ENCODE measurements at regions not wholly inside any gene's neighbourhood (a gene's known extent, or its start where the extent isn't known, plus 50 kb on each side); places are given as distances from the start of the nearest gene placed in this dataset.

- intact Hi-C loops (cut with DNase I): no loop called here
- 78 to 86% (median 82%) methylated on average over 4 of the region's 4 CpGs for WGBS, 4 donors
Observed at GRCh38 chr2:40038646-40039045, 259.6 kb upstream of the THUMPD2 start.

DNA sequence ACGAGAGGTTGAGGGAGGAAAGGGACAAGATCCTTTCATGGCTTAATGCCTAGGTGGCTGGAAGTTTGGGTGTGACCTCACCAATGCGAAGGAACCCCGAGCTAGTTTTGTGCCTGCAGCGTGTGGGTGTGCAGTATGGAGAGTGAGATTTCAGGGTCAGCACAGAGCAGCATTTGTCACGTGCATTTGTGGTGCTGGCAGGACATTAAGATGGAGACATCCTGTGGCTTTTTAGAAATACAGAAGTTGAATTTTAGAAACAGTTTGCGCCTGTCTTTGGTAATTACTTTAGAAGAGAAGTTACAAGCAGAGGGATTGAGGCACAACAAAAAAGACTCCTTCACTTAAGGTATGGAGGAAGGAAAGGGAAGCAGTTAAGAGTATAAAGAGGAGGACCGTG, 258.2 kb upstream of the THUMPD2 start:
- Histone ChIP-seq H3K4me3 (no peak overlapping the region), H3K27ac (no peak overlapping the region), H3K9me3 (peaks cover 0 to 25% (median 7%) of the 10 kb centered on the region in 12 donors), H3K36me3 (no peaks in the 10 kb centered on the region), H3K4me1 (peaks cover 0 to 40% (median 0%) of the 10 kb centered on the region in 12 donors), H3K27me3 (no peaks in the 10 kb centered on the region)
- TF ChIP-seq POLR2A (IDR thresholded peaks at IDR 0.05): no peak
- TF ChIP-seq, protein P1, sequence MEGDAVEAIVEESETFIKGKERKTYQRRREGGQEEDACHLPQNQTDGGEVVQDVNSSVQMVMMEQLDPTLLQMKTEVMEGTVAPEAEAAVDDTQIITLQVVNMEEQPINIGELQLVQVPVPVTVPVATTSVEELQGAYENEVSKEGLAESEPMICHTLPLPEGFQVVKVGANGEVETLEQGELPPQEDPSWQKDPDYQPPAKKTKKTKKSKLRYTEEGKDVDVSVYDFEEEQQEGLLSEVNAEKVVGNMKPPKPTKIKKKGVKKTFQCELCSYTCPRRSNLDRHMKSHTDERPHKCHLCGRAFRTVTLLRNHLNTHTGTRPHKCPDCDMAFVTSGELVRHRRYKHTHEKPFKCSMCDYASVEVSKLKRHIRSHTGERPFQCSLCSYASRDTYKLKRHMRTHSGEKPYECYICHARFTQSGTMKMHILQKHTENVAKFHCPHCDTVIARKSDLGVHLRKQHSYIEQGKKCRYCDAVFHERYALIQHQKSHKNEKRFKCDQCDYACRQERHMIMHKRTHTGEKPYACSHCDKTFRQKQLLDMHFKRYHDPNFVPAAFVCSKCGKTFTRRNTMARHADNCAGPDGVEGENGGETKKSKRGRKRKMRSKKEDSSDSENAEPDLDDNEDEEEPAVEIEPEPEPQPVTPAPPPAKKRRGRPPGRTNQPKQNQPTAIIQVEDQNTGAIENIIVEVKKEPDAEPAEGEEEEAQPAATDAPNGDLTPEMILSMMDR (IDR thresholded peaks at IDR 0.05): no peak
- intact Hi-C loops (cut with DNase I): no loop called here
- 55 to 72% (median 66%) methylated on average over 7 of the region's 7 CpGs for WGBS, 4 donors
- ATAC-seq: peak in 2 of 4 donors; percentile 26 to 65
- peak in 1 of 5 donors; percentile 30 for DNase-seq

More at GRCh38 chr2:40038646-40039045, 259.6 kb upstream of the THUMPD2 start:
- peaks cover 0 to 20% (median 7%) of the 10 kb centered on the region in 12 donors for H3K9me3 ChIP-seq
- H3K4me3 ChIP-seq: no peak overlapping the region
- no peak overlapping the region for H3K27ac ChIP-seq
- H3K36me3 ChIP-seq: no peaks in the 10 kb centered on the region
- no peaks in the 10 kb centered on the region for H3K27me3 ChIP-seq
- ATAC-seq (no peak), DNase-seq (no peak)
- peaks cover 0 to 42% (median 0%) of the 10 kb centered on the region in 12 donors for H3K4me1 ChIP-seq
- TF ChIP-seq, protein P1 (IDR thresholded peaks at IDR 0.05): no peak
- no peak for TF ChIP-seq POLR2A (IDR thresholded peaks at IDR 0.05)

DNA sequence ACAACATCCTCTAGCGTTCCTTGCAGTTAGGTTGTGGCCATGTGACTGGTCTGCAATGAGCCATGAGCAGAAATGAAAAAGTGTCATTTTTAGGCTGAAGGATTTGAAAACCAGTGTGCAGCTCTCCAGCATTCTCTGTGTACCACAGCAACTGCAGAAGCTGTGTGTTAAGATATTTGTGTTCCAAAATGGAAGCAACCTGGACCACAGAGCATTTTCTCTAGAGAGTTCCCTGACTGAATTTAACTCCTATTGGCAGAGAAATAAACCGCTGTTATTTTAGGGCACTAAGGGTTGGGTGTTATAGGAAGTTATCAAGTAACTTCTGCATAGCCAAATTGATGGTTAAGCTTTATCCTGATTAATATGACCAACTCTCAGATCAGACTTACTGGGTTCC, 257.2 kb upstream of the THUMPD2 start:
- H3K4me3 ChIP-seq: no peak overlapping the region
- H3K27me3 ChIP-seq: no peaks in the 10 kb centered on the region
- H3K27ac ChIP-seq: no peak overlapping the region
- peaks cover 0 to 29% (median 0%) of the 10 kb centered on the region in 12 donors for H3K4me1 ChIP-seq
- no peaks in the 10 kb centered on the region for H3K36me3 ChIP-seq
- WGBS, 4 donors: 81 to 90% (median 84%) methylated on average over 2 of the region's 2 CpGs
- intact Hi-C loops (cut with DNase I): no loop called here
- ATAC-seq (no peak), DNase-seq (no peak)
- no peak for TF ChIP-seq POLR2A (IDR thresholded peaks at IDR 0.05)
- TF ChIP-seq, protein P1 (IDR thresholded peaks at IDR 0.05): no peak
- peaks cover 0 to 25% (median 7%) of the 10 kb centered on the region in 12 donors for H3K9me3 ChIP-seq

- Histone ChIP-seq H3K4me1 (peaks cover 0 to 30% (median 0%) of the 10 kb centered on the region in 12 donors), H3K36me3 (no peaks in the 10 kb centered on the region), H3K9me3 (peaks cover 0 to 25% (median 7%) of the 10 kb centered on the region in 12 donors), H3K27me3 (no peaks in the 10 kb centered on the region), H3K4me3 (no peak overlapping the region), H3K27ac (no peak overlapping the region)
- ATAC-seq (no peak), DNase-seq (no peak)
- no peak for TF ChIP-seq POLR2A (IDR thresholded peaks at IDR 0.05)
- TF ChIP-seq, protein P1 (IDR thresholded peaks at IDR 0.05): no peak
- intact Hi-C loops (cut with DNase I): no loop called here
Observed at GRCh38 chr2:40034801-40035200, 255.7 kb upstream of the THUMPD2 start.
